GM19467 (cell line): ENCODE measurements at regions not wholly inside any gene's neighbourhood (a gene's known extent, or its start where the extent isn't known, plus 50 kb on each side); places are given as distances from the start of the nearest gene placed in this dataset.

Experiments used
- ATAC-seq: cut with Tn5 transposase; IDR thresholded peaks from one replicate; pipeline ENCODE4 v1.9.1; 2021; ENCODE audit warnings: mild to moderate bottlenecking, moderate library complexity; ENCODE audit not compliant: unreplicated experiment

DNA sequence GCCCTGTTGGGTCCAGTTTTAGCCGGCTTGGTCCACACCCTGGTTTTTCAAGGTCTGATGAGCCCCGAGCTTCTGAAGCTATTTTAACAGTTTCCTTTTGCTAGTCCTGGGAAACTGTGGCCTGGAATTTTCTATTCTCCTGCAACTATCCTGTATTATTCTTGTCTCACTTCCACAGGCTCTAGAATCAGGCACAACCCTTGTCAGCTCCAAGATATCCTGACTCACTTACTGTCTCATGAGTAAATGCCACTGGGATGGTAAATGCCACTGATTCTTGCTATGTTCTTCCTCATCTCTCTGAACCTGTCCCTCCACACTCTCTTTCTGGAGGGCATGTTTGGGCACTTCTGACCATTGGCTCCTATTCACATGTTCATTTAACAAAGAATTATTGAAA, 611.5 kb upstream of the IGFBP3 start:
- ATAC-seq: no peak

DNA sequence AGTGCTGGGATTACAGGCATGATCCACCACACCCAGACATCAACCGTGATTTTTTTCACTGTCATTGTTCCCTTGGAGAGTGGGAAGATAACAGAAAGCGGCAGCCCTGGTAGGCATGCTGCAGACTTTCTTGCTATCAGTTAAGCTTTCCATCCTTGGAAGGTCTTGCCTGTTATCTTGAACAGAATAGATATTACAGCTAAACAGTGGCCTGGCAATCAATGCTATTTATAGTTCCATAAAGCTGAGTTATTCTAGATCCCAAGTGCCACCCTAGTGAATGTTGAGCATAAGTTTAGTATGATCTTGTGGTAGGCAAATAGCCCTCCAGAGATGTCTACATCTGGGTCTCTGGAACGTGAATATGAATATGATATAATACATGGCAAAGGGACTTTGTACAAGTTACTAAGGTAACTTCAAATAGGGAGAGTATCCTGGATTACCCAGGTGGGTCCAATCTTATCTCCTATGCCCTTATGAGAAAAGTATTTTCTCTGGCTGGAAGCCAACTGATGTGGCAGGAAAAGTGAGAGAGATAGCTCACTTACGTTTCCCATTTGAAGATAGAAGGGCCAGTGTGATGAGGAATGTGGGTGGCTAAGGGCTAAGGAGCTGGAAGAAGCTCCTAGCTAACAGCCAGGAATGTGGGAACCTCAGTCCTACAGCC, 609.1 kb upstream of the IGFBP3 start:
- ATAC-seq: no peak

DNA sequence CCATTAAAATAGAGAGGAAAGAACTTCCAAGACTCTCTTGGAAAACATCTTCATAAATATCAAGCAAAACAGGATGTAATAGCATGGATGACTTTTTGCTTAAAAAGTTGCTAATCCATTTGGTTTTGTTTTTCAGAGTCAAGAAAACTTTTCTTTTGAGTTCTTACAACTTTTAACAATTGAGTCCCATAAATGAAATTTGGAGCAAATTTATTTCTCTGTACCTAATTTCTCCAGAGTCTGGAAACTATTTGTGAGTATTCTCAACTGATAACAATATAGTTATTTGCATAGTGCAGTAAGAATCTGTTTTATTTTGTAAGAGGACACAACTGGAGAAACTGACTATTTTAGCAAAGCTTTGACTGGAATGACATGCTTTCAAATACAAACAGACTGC, 606.3 kb upstream of the IGFBP3 start:
- no peak for ATAC-seq

DNA sequence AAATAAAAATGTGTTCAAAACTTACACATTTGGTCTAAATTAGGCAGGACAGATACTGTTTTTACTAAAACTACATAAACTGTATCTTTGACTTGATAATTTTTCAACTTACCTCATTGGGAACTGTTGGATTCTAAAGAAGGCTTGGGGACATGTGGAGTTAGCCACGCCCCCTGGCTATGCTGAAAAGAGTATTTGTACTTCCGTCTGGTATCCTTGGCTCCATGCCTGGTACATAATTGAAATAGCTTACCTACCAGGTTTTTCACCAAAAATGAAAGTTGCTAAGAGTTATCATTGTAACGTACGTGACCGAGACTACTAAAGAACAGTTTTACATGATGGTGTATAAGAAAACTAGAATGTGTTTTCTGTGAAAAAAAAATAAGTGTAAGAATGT, 604.8 kb upstream of the IGFBP3 start:
- ATAC-seq: no peak

DNA sequence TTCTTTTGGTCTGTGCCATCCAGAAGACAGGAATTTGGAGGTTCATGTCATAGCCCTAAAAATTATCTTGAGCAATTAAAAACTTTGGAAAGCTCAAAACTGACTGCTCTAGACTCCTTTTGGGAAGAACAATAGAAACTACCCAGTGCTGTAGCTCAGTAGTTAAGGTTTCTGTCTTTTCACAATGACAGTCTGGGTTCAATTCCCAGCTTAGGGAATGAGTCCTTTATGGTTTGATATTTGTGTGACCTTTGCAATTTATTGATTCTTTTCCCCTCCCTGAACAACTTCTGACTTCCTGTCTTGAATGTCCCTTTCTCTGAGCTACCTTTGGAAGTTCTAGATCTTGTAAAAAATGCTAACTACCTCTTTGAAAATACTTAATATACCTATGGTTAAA, 603.3 kb upstream of the IGFBP3 start:
- ATAC-seq: no peak

DNA sequence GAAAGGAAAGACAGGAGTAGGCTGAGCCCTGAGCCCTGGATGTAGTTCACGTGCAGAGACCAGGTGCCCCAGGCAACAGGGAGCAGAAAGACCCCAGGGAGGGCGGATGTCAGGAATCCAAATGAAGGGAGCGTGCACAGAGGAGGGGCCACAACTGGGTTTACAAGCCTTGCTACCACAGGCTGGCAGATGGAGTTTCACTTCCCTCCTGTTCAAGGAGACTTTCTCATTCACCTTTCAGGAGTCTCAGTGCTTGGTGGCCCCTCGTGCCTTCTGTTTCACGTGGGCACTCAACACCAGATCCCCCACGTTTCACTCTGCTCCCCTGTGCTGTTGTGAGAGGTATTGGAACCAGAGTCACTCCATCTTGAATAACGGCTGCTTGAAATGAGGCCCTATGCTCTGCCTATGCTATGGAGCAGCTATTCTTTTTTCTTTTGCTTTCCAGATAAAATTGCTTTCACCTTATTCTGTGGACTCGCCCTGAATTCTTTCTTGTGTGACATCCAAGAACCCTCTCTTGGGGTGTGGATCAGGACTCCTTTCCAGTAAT, 601.4 kb upstream of the IGFBP3 start:
- ATAC-seq: no peak

DNA sequence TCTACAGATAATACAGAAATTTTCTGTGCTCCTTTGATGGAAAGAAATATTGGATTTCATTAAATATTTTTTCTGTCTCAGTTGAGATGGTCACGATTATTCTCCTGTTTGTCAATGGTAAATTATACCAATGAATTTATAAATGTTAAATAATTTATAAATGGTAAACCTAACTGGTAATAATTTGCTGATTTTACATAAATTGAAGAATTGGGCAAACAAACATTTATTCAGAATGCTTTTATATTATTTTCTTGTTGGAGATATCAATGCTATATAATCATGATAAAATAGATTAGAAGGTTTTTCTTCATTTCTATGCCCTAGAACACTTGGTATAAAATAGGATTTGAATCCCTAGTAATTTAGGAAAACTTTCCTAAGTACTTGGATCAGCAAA, 597.6 kb upstream of the IGFBP3 start:
- no peak for ATAC-seq

DNA sequence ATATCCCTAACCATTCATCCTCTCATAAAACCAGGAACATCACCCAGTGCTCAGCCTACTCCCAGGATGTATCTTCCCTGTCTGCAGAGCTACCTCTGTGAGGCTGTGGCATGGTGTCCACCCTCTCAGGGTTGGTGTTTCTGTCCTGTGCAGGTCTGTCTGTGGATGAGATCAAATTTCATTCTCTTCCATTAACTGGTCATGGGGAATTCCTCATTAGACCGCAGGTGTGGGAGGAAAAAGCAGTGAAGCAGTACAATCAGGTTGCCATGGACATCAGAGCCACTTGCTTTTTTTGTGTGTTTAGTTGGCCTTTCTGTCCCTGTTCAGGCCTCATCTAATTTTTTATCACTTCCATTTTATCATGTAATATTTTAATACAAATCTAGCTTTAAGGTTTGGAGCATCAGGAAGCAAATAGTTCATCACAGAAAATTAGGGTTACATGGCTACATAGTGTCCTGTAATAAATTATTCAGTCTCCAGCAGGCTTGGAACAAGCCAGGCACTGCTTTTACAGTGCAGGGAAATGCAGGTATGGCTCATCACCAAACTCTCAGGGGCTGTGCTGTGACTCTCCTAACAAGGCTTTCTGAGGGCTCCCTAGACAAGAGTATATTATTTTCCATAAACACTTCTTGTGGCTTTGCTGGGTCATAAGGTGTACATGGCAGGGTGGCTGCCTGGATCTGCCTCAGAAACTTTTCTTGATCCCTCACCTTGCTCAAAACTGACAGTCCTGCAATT, 594.9 kb upstream of the IGFBP3 start:
- ATAC-seq: no peak

DNA sequence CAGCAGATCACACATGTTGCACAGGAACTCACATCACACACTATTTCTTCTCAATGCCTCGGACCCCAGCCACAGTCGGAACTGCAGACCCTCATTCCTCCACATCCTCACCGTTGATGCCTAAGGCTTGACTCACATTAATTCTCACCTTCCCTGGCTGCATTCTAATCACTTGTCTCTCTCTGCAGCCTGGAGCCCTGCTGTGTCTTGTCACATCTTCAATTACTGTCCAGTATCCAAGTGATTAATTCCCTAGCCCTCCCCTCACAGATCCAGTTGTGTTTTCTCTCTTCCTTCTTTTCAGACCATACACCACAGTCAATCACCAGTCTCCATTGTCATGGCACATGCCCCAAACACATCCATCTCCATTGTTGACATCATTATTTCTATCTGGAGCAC, 592.4 kb upstream of the IGFBP3 start:
- ATAC-seq: no peak

DNA sequence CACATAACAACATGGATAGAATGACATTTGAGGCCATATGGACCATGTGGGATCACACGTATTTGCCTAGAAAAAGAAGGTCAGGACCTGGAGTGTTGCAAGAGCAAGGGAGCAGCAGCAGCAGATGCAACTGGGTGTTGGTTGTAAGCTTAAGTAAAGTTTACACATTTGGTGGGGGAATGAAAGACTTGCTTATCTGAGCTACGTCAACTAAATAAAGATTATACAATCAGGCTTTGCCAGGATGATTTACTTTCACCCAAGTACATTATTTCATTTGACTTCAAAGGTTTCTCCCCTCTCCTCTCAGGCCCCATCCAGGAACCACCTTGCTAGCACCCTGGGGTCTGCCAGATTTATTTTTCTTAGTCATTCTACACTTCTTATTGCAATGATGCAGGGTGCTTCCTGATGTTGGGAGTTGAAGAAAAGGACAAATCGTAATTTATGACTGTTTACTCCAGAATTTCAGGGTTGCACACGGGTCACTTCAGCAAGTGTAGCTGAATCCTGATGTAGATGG, 591.9 kb upstream of the IGFBP3 start:
- no peak for ATAC-seq

DNA sequence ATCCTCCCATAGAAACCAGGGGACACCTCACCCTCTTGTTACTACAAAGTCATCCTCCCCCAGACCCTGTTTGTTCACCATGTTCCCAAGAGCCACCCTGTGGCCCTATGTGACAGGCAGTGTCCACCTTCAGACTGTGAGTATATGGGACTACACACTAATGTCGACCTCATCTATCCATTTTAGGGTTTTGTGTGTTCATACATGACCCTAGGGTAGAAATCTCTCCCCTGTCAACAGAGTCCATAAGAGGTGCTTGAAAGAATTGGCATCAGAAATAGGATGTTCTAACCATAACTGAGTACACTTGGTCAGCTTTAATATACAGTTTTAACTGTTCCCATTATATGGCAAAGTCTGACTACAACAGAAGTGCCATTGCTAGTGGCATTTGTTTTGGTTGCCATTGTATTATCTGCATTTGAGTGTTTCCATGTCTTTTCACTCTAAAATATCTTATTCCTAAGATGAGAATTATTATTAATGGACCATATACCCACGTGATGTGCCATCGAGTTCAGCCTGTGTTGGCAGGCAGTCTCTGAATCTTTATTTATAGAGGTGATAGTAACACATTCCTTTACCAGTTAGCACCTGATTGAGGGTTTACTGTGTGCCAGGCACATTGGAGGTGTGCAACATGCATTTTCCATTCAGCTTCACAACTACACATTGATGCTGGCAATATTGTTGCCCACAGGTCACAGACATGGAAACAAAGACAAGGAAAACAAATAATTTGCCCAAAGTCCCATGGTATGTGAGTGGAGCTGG, 590.6 kb upstream of the IGFBP3 start:
- no peak for ATAC-seq

DNA sequence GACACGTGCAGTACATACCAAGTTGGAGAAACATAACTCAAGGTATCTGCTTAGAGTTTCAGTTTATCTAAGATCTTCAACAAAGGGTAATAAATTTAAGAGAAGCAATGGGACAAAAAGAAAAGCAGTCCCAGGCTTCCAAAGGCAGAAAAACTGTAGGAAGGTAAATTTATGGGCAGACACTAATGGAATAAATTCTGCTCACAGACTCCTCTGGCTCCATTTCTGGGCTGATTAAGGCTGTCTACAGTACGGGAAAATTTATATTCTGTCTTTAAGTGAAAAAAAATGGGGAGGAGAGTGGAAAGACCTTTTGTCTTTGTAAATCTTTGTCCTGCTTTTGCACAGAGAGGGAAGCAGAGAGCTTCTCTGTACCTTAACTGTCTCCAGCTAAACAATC, 587.5 kb upstream of the IGFBP3 start:
- no peak for ATAC-seq

DNA sequence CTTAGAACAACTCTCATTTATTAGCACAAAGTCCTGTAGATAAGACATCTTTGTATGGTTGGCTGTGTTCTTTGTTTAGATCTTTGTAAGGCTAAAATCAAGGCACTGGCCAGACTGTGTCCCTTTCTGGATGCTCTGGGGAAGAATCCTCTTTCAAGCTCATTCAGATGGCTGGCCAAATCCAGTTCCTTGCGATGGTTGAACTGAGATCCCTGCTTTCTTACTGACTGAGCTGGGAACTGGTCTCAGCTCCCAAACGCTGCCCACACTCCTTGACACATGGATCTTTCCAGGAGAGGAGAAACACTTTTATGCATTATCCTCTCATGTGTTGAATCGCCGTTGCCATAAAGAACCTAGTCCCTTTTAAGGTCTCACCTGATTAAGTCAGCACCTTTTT, 586.5 kb upstream of the IGFBP3 start:
- ATAC-seq: no peak

DNA sequence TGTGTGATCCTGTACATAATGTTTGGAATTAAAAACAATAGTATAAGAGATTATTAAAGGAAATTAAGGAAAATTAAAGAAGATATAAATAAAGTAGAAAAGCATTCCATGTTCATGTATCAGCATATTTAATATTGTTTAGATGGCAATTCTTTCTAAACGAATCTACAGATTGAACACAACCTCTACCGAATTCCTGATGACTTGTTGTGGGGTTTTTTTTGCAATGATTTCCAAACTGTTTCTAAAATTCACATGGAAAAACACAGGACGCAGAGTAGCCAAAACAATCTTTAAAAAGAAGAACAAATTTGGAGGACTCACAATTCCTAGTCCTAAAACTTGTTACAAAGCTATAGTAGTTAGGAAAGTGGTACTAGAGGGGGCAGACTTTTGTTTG, 573.4 kb upstream of the IGFBP3 start:
- ATAC-seq: no peak

DNA sequence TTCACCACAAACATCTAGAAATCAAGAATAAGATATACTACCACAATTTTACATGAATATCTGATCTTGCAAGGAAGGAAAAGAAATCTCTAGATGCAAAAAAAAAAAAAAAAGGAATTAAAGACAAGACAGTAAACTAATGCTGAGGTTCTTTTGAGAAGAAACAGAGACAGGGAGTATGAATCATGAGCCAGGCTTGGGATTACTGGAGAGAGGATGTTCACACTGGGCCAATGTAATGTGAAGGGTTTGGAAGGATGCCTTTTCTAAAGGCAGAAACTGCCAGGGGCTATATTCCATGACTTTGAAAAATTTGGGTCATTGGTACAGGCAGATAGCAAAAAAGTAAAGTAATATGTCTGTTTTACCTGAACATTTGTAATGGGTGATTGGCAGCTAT, 573.0 kb upstream of the IGFBP3 start:
- no peak for ATAC-seq

DNA sequence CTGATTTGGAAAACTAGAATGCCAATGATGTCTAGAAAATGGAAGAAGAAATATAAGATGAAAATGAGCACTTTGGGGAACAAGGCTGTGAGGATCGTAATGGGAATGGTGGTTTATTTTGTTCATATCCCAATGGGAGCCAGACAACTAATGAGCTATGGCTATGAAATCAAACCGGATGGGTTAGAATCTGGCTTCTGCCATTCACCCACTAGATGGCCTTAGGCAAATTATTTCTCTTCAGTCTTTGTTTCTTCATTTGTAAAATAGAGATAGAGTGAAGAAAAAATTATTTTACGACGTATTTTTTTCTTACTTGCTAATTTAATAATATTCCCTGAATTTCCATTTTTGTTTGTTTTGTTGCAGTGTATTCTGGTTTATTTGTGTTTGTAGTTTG, 572.1 kb upstream of the IGFBP3 start:
- ATAC-seq: no peak

DNA sequence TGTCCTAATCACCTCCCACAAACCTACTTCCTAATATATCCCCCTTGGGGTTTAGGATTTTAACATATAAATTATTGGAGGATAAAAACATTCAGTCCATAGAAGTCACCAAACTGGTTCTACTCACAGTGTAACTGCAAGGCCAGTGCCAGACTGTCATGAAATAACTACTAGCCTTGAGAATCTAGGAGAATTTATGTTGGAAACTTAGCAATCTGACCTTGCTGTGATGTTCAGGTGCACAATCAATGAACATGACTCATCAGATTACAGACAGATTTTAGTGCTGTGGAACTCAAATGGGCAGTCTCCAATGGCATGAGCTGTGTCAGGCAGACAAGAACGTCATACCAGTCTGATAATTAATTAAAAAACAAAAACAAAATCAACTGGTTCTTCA, 571.4 kb upstream of the IGFBP3 start:
- no peak for ATAC-seq

DNA sequence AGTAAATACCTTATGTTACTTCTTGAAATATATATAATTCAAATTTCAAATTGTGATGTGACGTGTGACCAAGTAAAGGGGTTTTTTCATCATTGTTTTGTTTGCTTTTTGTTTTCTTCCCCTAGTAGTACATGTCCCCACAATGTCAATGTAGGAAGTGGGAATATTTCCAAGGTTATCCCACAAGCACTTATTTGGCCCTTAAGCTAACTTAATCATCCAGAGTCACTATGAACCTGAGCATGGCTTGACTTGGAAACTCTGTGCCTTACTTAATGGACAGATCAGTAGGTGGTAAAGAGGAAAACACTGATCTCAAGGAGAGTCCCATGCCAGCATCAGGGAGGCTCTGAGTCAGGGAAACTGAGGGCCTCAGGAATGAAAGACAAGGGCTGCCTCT, 569.3 kb upstream of the IGFBP3 start:
- no peak for ATAC-seq

DNA sequence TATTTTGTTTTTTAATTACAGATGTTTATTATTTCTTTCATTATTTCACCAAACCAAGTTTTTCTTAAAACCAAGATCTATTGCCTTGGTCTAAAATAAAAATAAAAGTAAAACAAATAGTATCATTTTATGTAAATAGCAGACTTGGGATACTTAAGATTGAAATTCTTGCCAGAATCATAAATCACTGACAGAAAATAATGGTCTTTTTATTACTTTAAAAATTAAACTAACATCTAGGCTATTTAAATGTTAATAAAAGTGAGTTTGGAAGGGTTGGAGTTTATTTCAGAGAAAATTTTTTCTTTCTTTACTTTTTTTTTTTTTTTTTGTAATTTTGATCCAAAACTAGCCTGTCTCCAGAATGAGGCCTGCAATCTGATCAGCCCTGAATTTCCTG, 568.0 kb upstream of the IGFBP3 start:
- ATAC-seq: no peak

DNA sequence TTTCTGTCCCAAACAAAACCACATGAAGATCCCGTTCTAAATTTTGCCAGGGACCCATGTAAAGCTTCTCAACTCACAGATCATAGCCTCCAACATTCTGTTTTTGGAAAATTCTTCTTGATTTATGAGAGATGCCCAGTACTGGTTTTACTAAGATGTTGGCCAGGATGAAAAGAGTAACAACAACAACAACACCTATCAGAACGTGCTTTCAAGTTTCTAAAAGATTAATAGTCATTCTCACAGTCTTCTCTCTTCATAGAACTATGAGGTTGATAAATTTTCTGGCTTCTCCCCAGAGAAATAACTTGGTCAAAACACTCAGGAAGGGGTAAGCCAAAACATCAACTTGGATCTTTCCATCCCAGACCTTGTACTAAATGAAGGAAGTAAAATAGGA, 567.5 kb upstream of the IGFBP3 start:
- no peak for ATAC-seq
